SK-N-SH (cell line): ENCODE measurements at regions not wholly inside any gene's neighbourhood (a gene's known extent, or its start where the extent isn't known, plus 50 kb on each side); places are given as distances from the start of the nearest gene placed in this dataset.

ENCODE experiments used
- CHD2 ChIP-seq: fragments of 150-350 bp; IDR thresholded peaks from 2 replicates; pipeline ENCODE4 v1.6.1; 2018; ENCODE audit warnings: low read length; ENCODE audit not compliant: partially characterized antibody
- EP300 ChIP-seq, 2 experiments: IDR thresholded peaks; 2 replicates each; pipeline versions ENCODE4 v1.4.0 to v1.6.1; 2012; ENCODE audit warnings: borderline replicate concordance in 1 of 2, low read depth in 1 of 2, low read length in 1 of 2
- EZH2phosphoT487 ChIP-seq: fragments of 200-600 bp; sonication (generic); IDR thresholded peaks from 2 replicates; pipeline ENCODE4 v1.6.1; 2017; ENCODE audit warnings: low read depth, mixed run types, mild to moderate bottlenecking, antibody characterized with exemption, moderate library complexity, borderline replicate concordance
- GABPA ChIP-seq: IDR thresholded peaks from 2 replicates; pipeline ENCODE4 v1.4.0; 2012; ENCODE audit warnings: low read depth, mild to moderate bottlenecking
- SIN3A ChIP-seq: IDR thresholded peaks from 2 replicates; pipeline ENCODE4 v1.6.1; 2012; ENCODE audit warnings: low read depth, mild to moderate bottlenecking, low read length, moderate library complexity, borderline replicate concordance
- SMC3 ChIP-seq: IDR thresholded peaks from 2 replicates; pipeline ENCODE4 v1.6.1; 2012; ENCODE audit warnings: low read depth, low read length, improper control_type of control experiment
- YY1 ChIP-seq: IDR thresholded peaks from 2 replicates; pipeline ENCODE4 v1.4.0; 2012; ENCODE audit warnings: low read depth, mild to moderate bottlenecking
- TF ChIP-seq, protein P1 (sequence below): fragments of 200-600 bp; sonication (generic); IDR thresholded peaks from 2 replicates; pipeline ENCODE4 v1.6.1; 2017; ENCODE audit warnings: antibody characterized with exemption, mild to moderate bottlenecking, moderate library complexity

DNA sequence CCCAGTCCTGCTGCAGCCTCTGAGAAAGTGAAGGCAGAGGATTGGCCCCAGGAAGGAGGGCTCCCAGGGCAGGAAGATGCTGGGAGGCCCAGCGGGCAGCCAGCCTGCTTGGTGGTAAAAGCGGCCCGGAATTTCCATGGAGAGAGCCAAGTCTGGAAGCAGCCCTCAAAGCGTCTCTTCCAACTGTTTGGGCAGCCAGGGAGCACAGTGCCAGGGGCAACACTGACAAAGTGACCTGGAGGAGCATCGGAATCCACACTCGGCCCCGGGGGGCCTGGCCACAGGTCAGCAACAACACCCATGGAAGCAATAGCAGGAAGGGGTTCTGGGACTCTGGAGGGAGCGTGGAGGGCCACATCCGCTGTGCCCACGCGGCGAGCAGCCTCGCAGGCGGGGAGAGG, 63.2 kb upstream of the FGFR2 start:
- TF ChIP-seq, protein P1, sequence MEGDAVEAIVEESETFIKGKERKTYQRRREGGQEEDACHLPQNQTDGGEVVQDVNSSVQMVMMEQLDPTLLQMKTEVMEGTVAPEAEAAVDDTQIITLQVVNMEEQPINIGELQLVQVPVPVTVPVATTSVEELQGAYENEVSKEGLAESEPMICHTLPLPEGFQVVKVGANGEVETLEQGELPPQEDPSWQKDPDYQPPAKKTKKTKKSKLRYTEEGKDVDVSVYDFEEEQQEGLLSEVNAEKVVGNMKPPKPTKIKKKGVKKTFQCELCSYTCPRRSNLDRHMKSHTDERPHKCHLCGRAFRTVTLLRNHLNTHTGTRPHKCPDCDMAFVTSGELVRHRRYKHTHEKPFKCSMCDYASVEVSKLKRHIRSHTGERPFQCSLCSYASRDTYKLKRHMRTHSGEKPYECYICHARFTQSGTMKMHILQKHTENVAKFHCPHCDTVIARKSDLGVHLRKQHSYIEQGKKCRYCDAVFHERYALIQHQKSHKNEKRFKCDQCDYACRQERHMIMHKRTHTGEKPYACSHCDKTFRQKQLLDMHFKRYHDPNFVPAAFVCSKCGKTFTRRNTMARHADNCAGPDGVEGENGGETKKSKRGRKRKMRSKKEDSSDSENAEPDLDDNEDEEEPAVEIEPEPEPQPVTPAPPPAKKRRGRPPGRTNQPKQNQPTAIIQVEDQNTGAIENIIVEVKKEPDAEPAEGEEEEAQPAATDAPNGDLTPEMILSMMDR: no peak
- TF ChIP-seq EP300 (IDR thresholded peaks at IDR 0.05; ENCODE audit: borderline replicate concordance in 1 of 2, low read depth in 1 of 2, low read length in 1 of 2): no peak
- no peak for TF ChIP-seq GABPA
- TF ChIP-seq YY1: no peak
- TF ChIP-seq SMC3: no peak
- TF ChIP-seq EZH2phosphoT487: no peak
- no peak for TF ChIP-seq SIN3A
- no peak for TF ChIP-seq CHD2
